ENCODE measurements at regions not wholly inside any gene's neighbourhood (a gene's known extent, or its start where the extent isn't known, plus 50 kb on each side); places are given as distances from the start of the nearest gene placed in this dataset.

DNA sequence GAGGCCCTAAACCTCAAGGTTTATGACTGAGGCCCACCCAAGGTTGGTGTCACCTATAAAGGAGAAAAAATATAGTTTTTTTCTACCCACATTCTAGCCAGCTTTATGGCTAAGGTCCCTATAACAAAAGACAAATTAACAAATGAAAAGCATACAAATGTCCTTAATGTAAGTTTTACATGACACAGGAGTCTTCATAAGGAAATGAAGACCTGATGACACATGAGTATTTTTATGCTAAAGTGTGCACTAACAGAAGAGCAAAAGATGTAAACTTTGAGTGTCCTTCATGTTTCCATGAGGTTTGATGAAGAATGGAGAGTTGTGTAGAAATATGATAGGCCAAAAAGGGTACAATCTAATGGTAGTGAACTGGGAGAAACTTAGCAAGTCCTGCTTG lies 114.7 kb upstream of the INTU start:
- Histone ChIP-seq H3K9me3 (ENCODE audit: control extremely low read depth in 1 of 3, control insufficient read depth in 2 of 3, insufficient read depth in 1 of 3, low read length in 2 of 3) (no peaks in the 10 kb centered on the region), H3K4me1 (ENCODE audit: control insufficient read depth in 2 of 2, insufficient read depth in 2 of 2, low read length in 2 of 2) (no peaks in the 10 kb centered on the region), H3K79me2 (ENCODE audit: control insufficient read depth, insufficient read depth, low read length) (no peaks in the 10 kb centered on the region), H2AFZ (ENCODE audit: insufficient read depth, low read depth, low read length, poor library complexity, severe bottlenecking) (no peak overlapping the region), H4K20me1 (ENCODE audit: control insufficient read depth, insufficient read depth, low read length, poor library complexity, severe bottlenecking) (no peaks in the 10 kb centered on the region), H3K27ac (ENCODE audit: low read length in 2 of 2) (no peak overlapping the region), H3K27me3 (replicated peaks in 1 of 4; ENCODE audit: control extremely low read depth in 1 of 4, control insufficient read depth in 3 of 4, insufficient read depth in 4 of 4, low read length in 3 of 4) (no peaks in the 10 kb centered on the region), H3K9ac (ENCODE audit: low read length) (no peak overlapping the region), H3K4me2 (replicated peaks; ENCODE audit: low read depth, low read length, poor library complexity, severe bottlenecking) (no peak overlapping the region), H3K36me3 (replicated peaks in 1 of 2; ENCODE audit: control extremely low read depth in 1 of 2, control insufficient read depth in 1 of 2, extremely low read depth in 1 of 2, insufficient read depth in 2 of 2, low read length in 1 of 2) (no peaks in the 10 kb centered on the region), H3K4me3 (ENCODE audit: control extremely low read depth in 1 of 5, extremely low read depth in 1 of 5, insufficient read depth in 1 of 5, low read depth in 2 of 5, low read length in 4 of 5) (no peak overlapping the region)
- DNase-seq (no peak), ATAC-seq (ENCODE audit: low read depth) (no peak)
- intact Hi-C loops (cut with micrococcal nuclease), result no loop called here
- ChIA-PET CTCF (no interaction called here), POLR2A (no interaction called here)
- Mint-ChIP-seq H3K4me3 (no peak overlapping the region), H3K4me1 (no peaks in the 10 kb centered on the region), H3K27me3 (no peaks in the 10 kb centered on the region), H3K9me3 (ENCODE audit: insufficient read depth) (no peaks in the 10 kb centered on the region), H3K27ac (no peak overlapping the region)
- TF ChIP-seq EZH2 (IDR thresholded peaks at IDR 0.05; ENCODE audit: borderline replicate concordance, insufficient read depth, low read depth, low read length, poor library complexity, severe bottlenecking), result no peak
- TF ChIP-seq CTCF (IDR thresholded peaks at IDR 0.05), result no peak

- Histone ChIP-seq H3K27me3 (replicated peaks in 1 of 4; ENCODE audit: control extremely low read depth in 1 of 4, control insufficient read depth in 3 of 4, insufficient read depth in 4 of 4, low read length in 3 of 4) (no peaks in the 10 kb centered on the region), H2AFZ (ENCODE audit: insufficient read depth, low read depth, low read length, poor library complexity, severe bottlenecking) (no peak overlapping the region), H3K79me2 (ENCODE audit: control insufficient read depth, insufficient read depth, low read length) (no peaks in the 10 kb centered on the region), H3K36me3 (replicated peaks in 1 of 2; ENCODE audit: control extremely low read depth in 1 of 2, control insufficient read depth in 1 of 2, extremely low read depth in 1 of 2, insufficient read depth in 2 of 2, low read length in 1 of 2) (no peaks in the 10 kb centered on the region), H4K20me1 (ENCODE audit: control insufficient read depth, insufficient read depth, low read length, poor library complexity, severe bottlenecking) (no peaks in the 10 kb centered on the region), H3K9ac (ENCODE audit: low read length) (no peak overlapping the region), H3K4me3 (ENCODE audit: control extremely low read depth in 1 of 5, extremely low read depth in 1 of 5, insufficient read depth in 1 of 5, low read depth in 2 of 5, low read length in 4 of 5) (no peak overlapping the region), H3K9me3 (ENCODE audit: control extremely low read depth in 1 of 3, control insufficient read depth in 2 of 3, insufficient read depth in 1 of 3, low read length in 2 of 3) (no peaks in the 10 kb centered on the region), H3K4me1 (ENCODE audit: control insufficient read depth in 2 of 2, insufficient read depth in 2 of 2, low read length in 2 of 2) (no peaks in the 10 kb centered on the region), H3K27ac (ENCODE audit: low read length in 2 of 2) (no peak overlapping the region), H3K4me2 (replicated peaks; ENCODE audit: low read depth, low read length, poor library complexity, severe bottlenecking) (no peak overlapping the region)
- POLR2A ChIA-PET, result no interaction called here
- TF ChIP-seq CTCF (IDR thresholded peaks at IDR 0.05), result no peak
- no peak for TF ChIP-seq EZH2 (IDR thresholded peaks at IDR 0.05; ENCODE audit: borderline replicate concordance, insufficient read depth, low read depth, low read length, poor library complexity, severe bottlenecking)
- intact Hi-C loops (cut with micrococcal nuclease), result no loop called here
- ATAC-seq (ENCODE audit: low read depth) (no peak), DNase-seq (no peak)
- WGBS (ENCODE audit: insufficient coverage), result 56% methylated on average over 1 of the region's 2 CpGs
- CTCF ChIA-PET, result no interaction called here
- Mint-ChIP-seq H3K9me3 (ENCODE audit: insufficient read depth) (no peaks in the 10 kb centered on the region), H3K4me3 (no peak overlapping the region), H3K27ac (no peak overlapping the region), H3K4me1 (no peaks in the 10 kb centered on the region), H3K27me3 (no peaks in the 10 kb centered on the region)
Measured at GRCh38 chr4:127521463-127521862, 111.3 kb upstream of the INTU start.

Data from B cell (primary cell).